Osteoblast (primary cell): ENCODE measurements at regions not wholly inside any gene's neighbourhood (a gene's known extent, or its start where the extent isn't known, plus 50 kb on each side); places are given as distances from the start of the nearest gene placed in this dataset.

Source experiments
- DNase-seq: peaks from one replicate; pipeline ENCODE4 v3.0.0; 2011; ENCODE audit warnings: low spot score, mixed read lengths; ENCODE audit not compliant: insufficient read length; ENCODE audit errors: missing footprints
- H2AFZ ChIP-seq: 2 replicates; pipeline ENCODE4 v1.6.0; 2011; ENCODE audit warnings: mild to moderate bottlenecking, low read length
- H3K27ac ChIP-seq: 2 replicates; pipeline ENCODE4 v1.5.1; 2011; ENCODE audit warnings: mild to moderate bottlenecking, low read depth, low read length, moderate library complexity
- H3K27me3 ChIP-seq: 2 replicates; pipeline ENCODE4 v1.6.0; 2012; ENCODE audit warnings: mild to moderate bottlenecking, control low read depth, inconsistent platforms, low read length, moderate library complexity; ENCODE audit not compliant: insufficient read depth
- H3K36me3 ChIP-seq: 2 replicates; pipeline ENCODE4 v1.5.1; 2011; ENCODE audit warnings: mild to moderate bottlenecking, low read length, control low read depth, moderate library complexity; ENCODE audit not compliant: insufficient read depth
- H3K4me1 ChIP-seq: 2 replicates; pipeline ENCODE4 v1.5.1; 2011; ENCODE audit warnings: mild to moderate bottlenecking, low read length, control low read depth, moderate library complexity; ENCODE audit not compliant: insufficient read depth
- H3K4me2 ChIP-seq: 2 replicates; pipeline ENCODE4 v1.6.0; 2011; ENCODE audit warnings: mild to moderate bottlenecking, low read length; ENCODE audit not compliant: insufficient read depth
- H3K4me3 ChIP-seq: fragments of 200-600 bp; sonication (generic); 3 replicates; pipeline ENCODE4 v1.5.1; 2012; ENCODE audit warnings: mild to moderate bottlenecking, low read length, inconsistent platforms; ENCODE audit not compliant: insufficient read depth
- H3K79me2 ChIP-seq: 2 replicates; pipeline ENCODE4 v1.6.0; 2012; ENCODE audit warnings: mild to moderate bottlenecking, low read length, control low read depth, inconsistent platforms; ENCODE audit not compliant: insufficient read depth
- H3K9me3 ChIP-seq: 2 replicates; pipeline ENCODE4 v1.5.1; 2011; ENCODE audit warnings: low read depth, low read length, control low read depth
- H4K20me1 ChIP-seq: 2 replicates; pipeline ENCODE4 v1.6.0; 2012; ENCODE audit warnings: mild to moderate bottlenecking, low read length, control low read depth; ENCODE audit not compliant: insufficient read depth
- CTCF ChIP-seq: IDR thresholded peaks from 2 replicates; pipeline ENCODE4 v1.5.1; 2011; ENCODE audit warnings: mild to moderate bottlenecking, low read depth, low read length, moderate library complexity; ENCODE audit errors: extremely low read depth

DNA sequence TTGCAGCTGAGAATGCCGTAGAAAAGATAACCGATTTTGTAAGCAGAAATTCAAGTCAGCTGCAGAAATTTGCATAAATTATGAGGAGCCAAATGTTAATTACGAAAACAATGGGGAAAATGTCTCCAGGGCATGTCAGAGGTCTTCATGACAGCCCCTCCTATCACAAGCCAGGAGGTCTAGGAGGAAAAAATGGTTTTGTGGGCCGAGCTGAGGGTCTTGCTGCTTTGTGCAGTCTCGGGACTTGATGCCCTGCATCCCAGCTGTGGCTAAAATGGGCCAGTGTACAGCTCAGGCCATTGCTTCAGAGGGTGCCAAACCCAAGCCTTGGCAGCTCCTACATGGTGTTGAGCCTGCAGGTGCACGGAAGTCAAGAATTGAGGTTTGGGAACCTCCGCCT lies 131.2 kb upstream of the PDE3A start:
- H3K4me3 ChIP-seq: no peak overlapping the region
- no peak overlapping the region for H3K4me2 ChIP-seq
- H3K4me1 ChIP-seq: no peaks in the 10 kb centered on the region
- no peaks in the 10 kb centered on the region for H3K36me3 ChIP-seq
- H3K27ac ChIP-seq: no peak overlapping the region
- no peaks in the 10 kb centered on the region for H3K27me3 ChIP-seq
- no peaks in the 10 kb centered on the region for H3K79me2 ChIP-seq
- no peaks in the 10 kb centered on the region for H4K20me1 ChIP-seq
- no peak overlapping the region for H2AFZ ChIP-seq
- TF ChIP-seq CTCF: no peak
- H3K9me3 ChIP-seq: no peaks in the 10 kb centered on the region
- no peak for DNase-seq

GRCh38 chr12:20245491-20245890 lies 122.8 kb upstream of the PDE3A start:
- no peaks in the 10 kb centered on the region for H4K20me1 ChIP-seq
- no peak for TF ChIP-seq CTCF

DNA sequence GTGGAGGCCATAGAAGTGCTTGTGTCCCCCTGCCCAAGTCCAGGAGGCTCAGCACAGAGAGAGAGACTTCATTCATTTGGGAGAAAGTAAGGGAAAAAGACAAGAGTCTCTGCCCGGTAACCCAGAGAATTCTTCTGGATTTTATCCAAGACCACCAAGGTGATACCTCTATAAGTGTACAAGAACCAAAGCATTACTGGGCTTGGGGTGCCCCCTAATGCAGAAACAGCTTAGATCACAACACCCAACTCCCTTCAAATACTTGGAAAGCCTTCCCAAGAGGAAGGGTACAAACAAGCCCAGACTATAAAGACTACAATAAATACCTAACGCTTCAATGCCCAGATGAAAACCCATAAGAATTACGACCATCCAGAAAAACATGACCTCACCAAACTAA lies 119.7 kb upstream of the PDE3A start:
- Histone ChIP-seq H2AFZ (no peak overlapping the region), H4K20me1 (no peaks in the 10 kb centered on the region), H3K27ac (no peak overlapping the region), H3K27me3 (no peaks in the 10 kb centered on the region), H3K4me3 (no peak overlapping the region), H3K36me3 (no peaks in the 10 kb centered on the region), H3K4me1 (no peaks in the 10 kb centered on the region), H3K79me2 (no peaks in the 10 kb centered on the region), H3K9me3 (no peaks in the 10 kb centered on the region), H3K4me2 (no peak overlapping the region)
- no peak for DNase-seq
- TF ChIP-seq CTCF: no peak

More at GRCh38 chr12:20245491-20245890, 122.8 kb upstream of the PDE3A start:
- Histone ChIP-seq H3K36me3 (no peaks in the 10 kb centered on the region), H3K27me3 (no peaks in the 10 kb centered on the region), H3K27ac (no peak overlapping the region), H3K4me3 (no peak overlapping the region), H3K4me1 (no peaks in the 10 kb centered on the region), H3K9me3 (no peaks in the 10 kb centered on the region), H3K4me2 (no peak overlapping the region), H3K79me2 (no peaks in the 10 kb centered on the region), H2AFZ (no peak overlapping the region)
- no peak for DNase-seq

- Histone ChIP-seq H3K9me3 (no peaks in the 10 kb centered on the region), H3K4me2 (no peak overlapping the region), H3K27me3 (no peaks in the 10 kb centered on the region), H3K36me3 (no peaks in the 10 kb centered on the region), H3K4me3 (no peak overlapping the region), H2AFZ (no peak overlapping the region), H3K27ac (no peak overlapping the region), H4K20me1 (no peaks in the 10 kb centered on the region), H3K79me2 (no peaks in the 10 kb centered on the region), H3K4me1 (no peaks in the 10 kb centered on the region)
- DNase-seq: no peak
- no peak for TF ChIP-seq CTCF
Observed at GRCh38 chr12:20250761-20251160, 117.6 kb upstream of the PDE3A start.
